IMR-90 (cell line): ENCODE measurements at regions not wholly inside any gene's neighbourhood (a gene's known extent, or its start where the extent isn't known, plus 50 kb on each side); places are given as distances from the start of the nearest gene placed in this dataset.

Source experiments
- MAZ ChIP-seq: IDR thresholded peaks from 2 replicates; pipeline ENCODE4 v1.6.1; 2012; ENCODE audit warnings: low read depth, mild to moderate bottlenecking, low read length, improper control_type of control experiment, moderate library complexity, borderline replicate concordance
- TF ChIP-seq, protein P1 (sequence below): fragments of 150-350 bp; IDR thresholded peaks from 2 replicates; pipeline ENCODE4 v1.6.1; 2017; ENCODE audit warnings: mild to moderate bottlenecking, antibody characterized with exemption, low read length, low read depth
- TF ChIP-seq, protein P2 (sequence below): conservative IDR thresholded peaks from 2 replicates; pipeline ENCODE4 v1.5.1; 2012; ENCODE audit warnings: mild to moderate bottlenecking, low read depth, low read length, improper control_type of control experiment

DNA sequence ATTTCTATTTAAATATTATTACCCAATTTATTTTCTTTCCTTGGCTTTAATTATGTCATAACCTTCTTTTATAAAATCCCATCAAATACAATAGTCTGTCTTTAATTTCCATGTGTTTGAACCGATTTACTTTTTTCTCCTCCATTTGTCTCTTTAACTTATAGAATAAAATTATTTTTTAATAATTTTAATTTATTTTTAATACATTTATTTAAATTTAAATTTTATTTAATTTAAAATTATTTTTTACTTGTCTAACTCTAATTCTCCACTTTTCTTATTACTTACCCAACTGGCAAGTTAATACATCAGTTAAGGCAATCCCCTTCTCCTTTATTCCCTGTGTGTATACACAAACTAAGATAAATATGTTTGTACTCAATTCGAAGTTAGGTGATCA is 817.6 kb upstream of the NR2F2 start:
- TF ChIP-seq, protein P1, sequence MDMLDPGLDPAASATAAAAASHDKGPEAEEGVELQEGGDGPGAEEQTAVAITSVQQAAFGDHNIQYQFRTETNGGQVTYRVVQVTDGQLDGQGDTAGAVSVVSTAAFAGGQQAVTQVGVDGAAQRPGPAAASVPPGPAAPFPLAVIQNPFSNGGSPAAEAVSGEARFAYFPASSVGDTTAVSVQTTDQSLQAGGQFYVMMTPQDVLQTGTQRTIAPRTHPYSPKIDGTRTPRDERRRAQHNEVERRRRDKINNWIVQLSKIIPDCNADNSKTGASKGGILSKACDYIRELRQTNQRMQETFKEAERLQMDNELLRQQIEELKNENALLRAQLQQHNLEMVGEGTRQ = no peak
- TF ChIP-seq, protein P2, sequence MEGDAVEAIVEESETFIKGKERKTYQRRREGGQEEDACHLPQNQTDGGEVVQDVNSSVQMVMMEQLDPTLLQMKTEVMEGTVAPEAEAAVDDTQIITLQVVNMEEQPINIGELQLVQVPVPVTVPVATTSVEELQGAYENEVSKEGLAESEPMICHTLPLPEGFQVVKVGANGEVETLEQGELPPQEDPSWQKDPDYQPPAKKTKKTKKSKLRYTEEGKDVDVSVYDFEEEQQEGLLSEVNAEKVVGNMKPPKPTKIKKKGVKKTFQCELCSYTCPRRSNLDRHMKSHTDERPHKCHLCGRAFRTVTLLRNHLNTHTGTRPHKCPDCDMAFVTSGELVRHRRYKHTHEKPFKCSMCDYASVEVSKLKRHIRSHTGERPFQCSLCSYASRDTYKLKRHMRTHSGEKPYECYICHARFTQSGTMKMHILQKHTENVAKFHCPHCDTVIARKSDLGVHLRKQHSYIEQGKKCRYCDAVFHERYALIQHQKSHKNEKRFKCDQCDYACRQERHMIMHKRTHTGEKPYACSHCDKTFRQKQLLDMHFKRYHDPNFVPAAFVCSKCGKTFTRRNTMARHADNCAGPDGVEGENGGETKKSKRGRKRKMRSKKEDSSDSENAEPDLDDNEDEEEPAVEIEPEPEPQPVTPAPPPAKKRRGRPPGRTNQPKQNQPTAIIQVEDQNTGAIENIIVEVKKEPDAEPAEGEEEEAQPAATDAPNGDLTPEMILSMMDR = no peak
- TF ChIP-seq MAZ = no peak
